ENCODE measurements at regions not wholly inside any gene's neighbourhood (a gene's known extent, or its start where the extent isn't known, plus 50 kb on each side); places are given as distances from the start of the nearest gene placed in this dataset.

- Histone ChIP-seq H3K9me1 (replicated peaks; ENCODE audit: control insufficient read depth, extremely low read depth, insufficient read depth, low read length) (no peaks in the 10 kb centered on the region), H3K4me3 (replicated peaks in 1 of 3; ENCODE audit: insufficient read depth in 1 of 3, low read depth in 1 of 3, low read length in 3 of 3) (no peak overlapping the region), H4K20me1 (replicated peaks; ENCODE audit: control insufficient read depth, extremely low read depth, insufficient read depth, low read length) (no peaks in the 10 kb centered on the region), H3K9me3 (replicated peaks; ENCODE audit: control insufficient read depth, insufficient read depth, low read length) (no peaks in the 10 kb centered on the region), H3K36me3 (ENCODE audit: control insufficient read depth in 2 of 2, extremely low read depth in 1 of 2, insufficient read depth in 2 of 2, low read length in 2 of 2) (no peaks in the 10 kb centered on the region), H2AFZ (ENCODE audit: low read depth, low read length) (no peak overlapping the region), H3K27me3 (ENCODE audit: control insufficient read depth in 2 of 2, insufficient read depth in 2 of 2, low read length in 2 of 2) (peaks cover 54 to 63% of the 10 kb centered on the region in 2 experiments), H3K9ac (replicated peaks; ENCODE audit: extremely low read depth, insufficient read depth, low read length) (no peak overlapping the region), H3K27ac (ENCODE audit: insufficient read depth, low read depth, low read length) (no peak overlapping the region), H3K79me2 (ENCODE audit: control insufficient read depth, insufficient read depth, low read length) (no peaks in the 10 kb centered on the region), H3K4me1 (ENCODE audit: control insufficient read depth, extremely low read depth, insufficient read depth, low read length) (peaks cover 4% of the 10 kb centered on the region), H3K4me2 (ENCODE audit: insufficient read depth, low read length) (no peak overlapping the region)
- dilution Hi-C loops (cut with MboI; ENCODE audit: extremely low pct_ligation_motif_present, low sequenced_read_pairs): no loop called here
- CTCF ChIA-PET: no interaction called here
- no peak for FAIRE-seq
- no TSS peak for BruUV-seq (replicated peaks)
- DNase-seq (ENCODE audit: low read depth, low spot score): no peak
- TF ChIP-seq EZH2 (IDR thresholded peaks at IDR 0.05; ENCODE audit: borderline replicate concordance, low read depth, low read length, severe bottlenecking) (no peak), POLR2AphosphoS5 (IDR thresholded peaks at IDR 0.05; ENCODE audit: insufficient read depth, low read depth, low read length) (no peak), MYC (IDR thresholded peaks at IDR 0.05; ENCODE audit: low read depth, low read length) (no peak), MAX (IDR thresholded peaks at IDR 0.05; ENCODE audit: insufficient read depth, insufficient read length) (no peak), GATA2 (IDR thresholded peaks at IDR 0.05; ENCODE audit: insufficient read depth, insufficient read length, low read depth, low read length) (no peak), FOS (IDR thresholded peaks at IDR 0.05; ENCODE audit: borderline replicate concordance, insufficient read depth, low read length) (no peak)
- intact Hi-C loops (cut with micrococcal nuclease): no loop called here
- POLR2A ChIA-PET: no interaction called here
Observed at GRCh38 chr2:224137208-224137607, 98.1 kb upstream of the SERPINE2 start.

- H3K9me1 ChIP-seq (replicated peaks; ENCODE audit: control insufficient read depth, extremely low read depth, insufficient read depth, low read length): no peaks in the 10 kb centered on the region
- H3K4me3 ChIP-seq (replicated peaks in 1 of 3; ENCODE audit: insufficient read depth in 1 of 3, low read depth in 1 of 3, low read length in 3 of 3): no peak overlapping the region
- POLR2A ChIA-PET: no interaction called here
- DNase-seq (ENCODE audit: low read depth, low spot score) (no peak), FAIRE-seq (no peak)
- intact Hi-C loops (cut with micrococcal nuclease): no loop called here
- dilution Hi-C loops (cut with MboI; ENCODE audit: extremely low pct_ligation_motif_present, low sequenced_read_pairs): no loop called here
- BruUV-seq (replicated peaks): no TSS peak
- no peak overlapping the region for H3K9ac ChIP-seq (replicated peaks; ENCODE audit: extremely low read depth, insufficient read depth, low read length)
- no peak overlapping the region for H3K4me2 ChIP-seq (ENCODE audit: insufficient read depth, low read length)
- CTCF ChIA-PET: no interaction called here
- H3K27ac ChIP-seq (ENCODE audit: insufficient read depth, low read depth, low read length): no peak overlapping the region
- no peaks in the 10 kb centered on the region for H3K9me3 ChIP-seq (replicated peaks; ENCODE audit: control insufficient read depth, insufficient read depth, low read length)
- no peaks in the 10 kb centered on the region for H4K20me1 ChIP-seq (replicated peaks; ENCODE audit: control insufficient read depth, extremely low read depth, insufficient read depth, low read length)
- no peaks in the 10 kb centered on the region for H3K36me3 ChIP-seq (ENCODE audit: control insufficient read depth in 2 of 2, extremely low read depth in 1 of 2, insufficient read depth in 2 of 2, low read length in 2 of 2)
- no peaks in the 10 kb centered on the region for H3K4me1 ChIP-seq (ENCODE audit: control insufficient read depth, extremely low read depth, insufficient read depth, low read length)
- no peaks in the 10 kb centered on the region for H3K79me2 ChIP-seq (ENCODE audit: control insufficient read depth, insufficient read depth, low read length)
- peaks cover 60 to 67% of the 10 kb centered on the region in 2 experiments for H3K27me3 ChIP-seq (ENCODE audit: control insufficient read depth in 2 of 2, insufficient read depth in 2 of 2, low read length in 2 of 2)
- TF ChIP-seq CTCF (IDR thresholded peaks at IDR 0.05; ENCODE audit: extremely low read depth in 1 of 2, insufficient read depth in 1 of 2, low read depth in 1 of 2, low read length in 2 of 2): no peak
- TF ChIP-seq MAX (IDR thresholded peaks at IDR 0.05; ENCODE audit: insufficient read depth, insufficient read length): no peak
- no peak for TF ChIP-seq JUN (IDR thresholded peaks at IDR 0.05; ENCODE audit: borderline replicate concordance, insufficient read depth, insufficient read length, low read depth)
- TF ChIP-seq POLR2AphosphoS5 (IDR thresholded peaks at IDR 0.05; ENCODE audit: insufficient read depth, low read depth, low read length): no peak
- TF ChIP-seq FOS (IDR thresholded peaks at IDR 0.05; ENCODE audit: borderline replicate concordance, insufficient read depth, low read length): no peak
- no peak for TF ChIP-seq EZH2 (IDR thresholded peaks at IDR 0.05; ENCODE audit: borderline replicate concordance, low read depth, low read length, severe bottlenecking)
- TF ChIP-seq GATA2 (IDR thresholded peaks at IDR 0.05; ENCODE audit: insufficient read depth, insufficient read length, low read depth, low read length): no peak
- no peak for TF ChIP-seq POLR2A (IDR thresholded peaks at IDR 0.05; ENCODE audit: low read depth, low read length)
- no peak for TF ChIP-seq MYC (IDR thresholded peaks at IDR 0.05; ENCODE audit: low read depth, low read length)
- no peak overlapping the region for H2AFZ ChIP-seq (ENCODE audit: low read depth, low read length)
Observed at GRCh38 chr2:224136396-224136795, 97.3 kb upstream of the SERPINE2 start.

All from endothelial cell of umbilical vein (primary cell).